ENCODE measurements at regions not wholly inside any gene's neighbourhood (a gene's known extent, or its start where the extent isn't known, plus 50 kb on each side); places are given as distances from the start of the nearest gene placed in this dataset.

DNA sequence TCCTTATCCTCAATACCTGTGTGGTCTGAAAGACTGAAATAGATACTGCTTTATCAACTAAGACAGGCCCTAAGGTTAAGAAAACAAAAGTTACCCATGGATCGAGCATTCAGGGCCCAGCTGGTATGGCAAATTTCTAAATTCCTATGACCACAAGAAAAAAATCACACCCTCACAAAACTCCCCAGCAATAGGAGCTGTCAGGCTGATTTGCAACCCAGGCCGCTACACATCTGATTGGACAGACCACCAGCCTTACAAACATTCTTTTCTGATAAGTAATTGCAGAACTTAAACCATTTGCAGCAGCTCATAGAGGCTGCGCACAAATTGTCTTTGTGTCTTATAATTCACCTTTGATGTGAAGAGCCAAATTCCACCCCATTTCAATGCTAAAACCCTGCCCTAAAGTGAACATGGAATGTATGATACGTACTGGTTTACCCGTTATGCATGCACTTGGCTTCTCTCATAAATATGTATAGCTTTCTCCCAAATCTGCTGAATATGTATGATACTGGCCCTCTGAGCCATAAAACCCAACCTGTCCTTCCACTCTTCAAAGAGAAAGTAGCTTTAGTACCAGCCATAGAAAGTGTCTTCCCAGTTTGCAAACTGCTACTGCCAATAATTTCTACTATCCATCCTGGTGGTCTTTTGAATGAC is 842.5 kb downstream of the GRID1 start:
- no peak for DNase-seq

DNA sequence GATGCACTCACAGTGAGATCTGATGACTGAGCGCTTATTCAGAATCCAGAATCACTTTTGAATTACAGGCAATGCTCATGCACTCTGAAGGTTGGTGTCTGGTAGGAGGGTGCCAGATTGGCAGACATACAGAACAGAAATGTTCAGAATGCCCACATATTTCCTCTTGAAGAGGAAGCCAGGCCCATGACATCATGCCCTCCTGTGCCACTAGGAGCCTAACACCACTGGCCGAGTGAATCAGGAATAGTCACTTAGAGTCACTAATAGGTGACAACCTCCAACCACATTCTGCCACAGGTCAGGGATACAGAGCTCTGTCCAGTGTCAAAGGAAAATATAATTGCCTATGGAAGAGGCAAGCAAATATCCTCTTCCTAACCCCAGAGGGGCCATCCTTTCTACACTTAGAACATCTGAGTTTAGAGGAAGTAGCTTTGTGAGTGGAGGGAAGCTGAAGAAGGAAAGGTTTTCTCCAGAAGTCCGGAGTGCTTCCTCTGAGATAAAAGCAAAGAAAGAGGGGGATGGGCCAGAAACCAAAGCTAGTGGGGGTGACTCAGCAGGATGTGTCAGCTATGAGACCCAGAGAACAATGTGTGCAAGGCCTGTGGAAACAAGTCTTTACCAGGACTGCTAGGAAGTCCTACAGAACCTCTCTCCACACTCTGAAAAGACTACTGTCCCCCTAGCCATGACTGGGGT is 838.8 kb downstream of the GRID1 start:
- no peak for DNase-seq

DNA sequence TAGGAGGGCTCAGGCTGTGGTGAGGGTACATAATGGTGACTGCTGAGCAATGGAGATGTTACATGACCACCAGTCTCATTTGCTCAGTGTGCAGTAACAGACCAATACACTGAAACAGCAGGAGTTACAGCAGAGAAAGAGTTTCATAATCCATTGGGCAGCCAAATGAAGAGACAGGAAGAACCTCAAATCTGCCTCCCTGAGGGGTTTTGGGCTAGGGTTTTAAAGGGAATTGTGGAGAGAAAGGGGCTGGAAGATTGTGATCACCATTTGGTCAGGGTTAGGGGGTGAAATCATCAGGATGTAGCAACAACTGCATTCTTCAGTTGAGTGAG is 838.3 kb downstream of the GRID1 start:
- no peak for DNase-seq

DNA sequence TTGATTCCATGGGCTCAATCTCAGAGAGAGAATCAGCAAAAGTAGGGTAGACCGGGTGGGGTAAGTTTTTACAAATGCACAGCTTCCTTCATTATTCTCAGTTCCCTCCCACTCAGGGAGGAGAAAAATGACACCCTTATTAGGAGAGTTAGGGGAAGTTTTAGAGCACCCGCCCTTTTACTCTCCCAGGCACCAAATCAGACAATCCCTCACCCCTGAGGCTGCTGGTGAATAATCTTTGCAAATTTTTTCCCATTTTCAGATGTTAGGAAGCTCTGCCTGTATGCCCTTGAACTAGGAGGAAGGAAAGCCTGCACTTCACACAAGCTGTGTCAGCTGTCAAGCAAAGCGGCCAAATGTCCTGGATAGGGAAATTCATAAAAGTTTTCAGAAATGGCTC is 834.9 kb downstream of the GRID1 start:
- no peak for DNase-seq

DNA sequence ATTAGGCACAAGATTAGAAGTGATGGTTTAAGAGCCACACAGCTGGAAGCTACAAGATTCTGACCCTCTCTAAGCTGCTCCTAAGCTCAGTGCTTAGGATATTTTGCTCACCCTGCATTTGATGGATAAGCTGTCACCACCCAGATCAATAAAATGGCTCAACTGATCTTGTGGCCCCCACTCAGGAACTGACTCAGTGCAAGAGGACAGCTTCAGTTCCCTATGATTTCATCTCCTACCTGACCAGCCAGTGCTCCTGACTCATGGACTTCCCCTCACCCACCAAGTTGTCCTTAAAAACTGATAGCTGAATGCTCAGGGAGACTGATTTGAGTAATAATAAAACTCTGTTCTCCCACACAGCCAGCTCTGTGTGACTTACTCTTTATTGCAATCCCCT is 833.8 kb downstream of the GRID1 start:
- no peak for DNase-seq

DNA sequence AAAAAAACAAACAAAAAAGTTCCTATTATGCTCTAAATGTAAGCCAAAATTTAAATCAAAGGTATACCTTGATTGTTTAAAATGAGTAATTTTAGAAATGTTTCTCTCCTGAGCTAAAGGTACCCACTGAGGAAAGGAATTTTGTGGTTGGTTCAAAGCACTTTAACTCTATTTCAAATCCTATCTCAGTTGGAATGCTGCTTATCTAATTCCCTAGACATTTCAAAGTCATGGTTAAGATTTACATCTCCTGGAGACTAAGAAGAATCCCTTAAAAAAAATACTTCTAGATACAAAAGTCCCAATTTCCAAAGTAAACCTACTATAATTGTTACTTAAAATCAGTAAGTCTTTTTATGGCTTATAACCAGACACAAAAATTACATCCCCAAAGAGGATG is 830.7 kb downstream of the GRID1 start:
- no peak for DNase-seq

DNA sequence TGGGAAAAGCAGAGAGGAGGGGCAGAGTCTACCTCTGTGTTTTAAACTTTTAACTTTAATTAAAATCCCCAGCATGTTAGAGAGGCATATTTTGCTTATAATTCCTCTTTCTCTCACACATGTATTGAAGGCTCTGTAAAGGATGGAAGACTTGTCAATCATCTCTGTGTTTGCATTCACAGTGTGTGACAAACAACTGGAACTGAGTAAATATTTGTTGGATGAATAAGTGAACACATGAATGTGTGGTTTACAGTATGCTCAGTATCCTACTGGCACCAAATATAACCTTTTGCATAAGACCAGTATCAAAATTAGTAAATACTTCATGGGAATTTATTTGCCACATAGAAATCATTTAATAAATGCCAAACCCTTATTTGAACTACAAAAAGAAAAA is 829.0 kb downstream of the GRID1 start:
- DNase-seq: no peak

DNA sequence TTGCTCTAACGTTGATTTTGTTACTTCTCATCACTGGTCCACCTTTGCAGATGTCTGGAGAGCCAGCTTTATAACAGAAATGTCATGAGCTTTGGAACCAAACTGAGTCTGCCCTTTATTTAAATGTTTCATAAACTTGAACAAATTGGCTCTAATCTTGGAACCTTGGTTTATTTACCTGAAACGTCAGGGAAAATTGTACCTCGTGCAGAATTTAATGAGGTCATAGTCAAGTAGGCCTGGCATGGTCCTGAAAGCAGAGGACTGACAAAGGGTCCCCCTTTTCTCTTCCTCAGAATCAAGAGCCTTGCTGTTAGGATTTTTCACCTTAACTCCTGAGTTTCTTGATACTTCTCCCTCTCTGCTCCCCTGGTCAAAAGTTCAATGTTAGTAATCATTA is 828.0 kb downstream of the GRID1 start:
- no peak for DNase-seq

DNA sequence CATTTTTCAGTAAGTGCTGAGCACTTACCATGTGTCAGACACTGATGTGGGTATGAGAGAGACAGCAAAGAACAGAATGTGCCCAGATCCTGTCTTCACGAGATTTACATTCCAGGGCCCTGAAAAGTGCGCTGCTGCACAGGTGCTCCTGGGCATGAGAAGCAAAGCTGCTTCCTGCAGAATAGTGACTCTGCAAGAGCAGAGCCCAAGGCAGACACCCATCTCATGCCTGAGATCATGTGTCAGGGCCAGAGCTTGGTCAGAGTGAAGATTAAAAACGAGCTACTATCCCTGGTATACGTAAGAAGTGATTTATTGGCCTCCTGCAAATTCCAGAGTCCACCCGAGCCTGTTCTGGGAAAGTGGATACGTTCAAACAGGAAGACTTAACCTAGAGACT is 824.4 kb downstream of the GRID1 start:
- no peak for DNase-seq

DNA sequence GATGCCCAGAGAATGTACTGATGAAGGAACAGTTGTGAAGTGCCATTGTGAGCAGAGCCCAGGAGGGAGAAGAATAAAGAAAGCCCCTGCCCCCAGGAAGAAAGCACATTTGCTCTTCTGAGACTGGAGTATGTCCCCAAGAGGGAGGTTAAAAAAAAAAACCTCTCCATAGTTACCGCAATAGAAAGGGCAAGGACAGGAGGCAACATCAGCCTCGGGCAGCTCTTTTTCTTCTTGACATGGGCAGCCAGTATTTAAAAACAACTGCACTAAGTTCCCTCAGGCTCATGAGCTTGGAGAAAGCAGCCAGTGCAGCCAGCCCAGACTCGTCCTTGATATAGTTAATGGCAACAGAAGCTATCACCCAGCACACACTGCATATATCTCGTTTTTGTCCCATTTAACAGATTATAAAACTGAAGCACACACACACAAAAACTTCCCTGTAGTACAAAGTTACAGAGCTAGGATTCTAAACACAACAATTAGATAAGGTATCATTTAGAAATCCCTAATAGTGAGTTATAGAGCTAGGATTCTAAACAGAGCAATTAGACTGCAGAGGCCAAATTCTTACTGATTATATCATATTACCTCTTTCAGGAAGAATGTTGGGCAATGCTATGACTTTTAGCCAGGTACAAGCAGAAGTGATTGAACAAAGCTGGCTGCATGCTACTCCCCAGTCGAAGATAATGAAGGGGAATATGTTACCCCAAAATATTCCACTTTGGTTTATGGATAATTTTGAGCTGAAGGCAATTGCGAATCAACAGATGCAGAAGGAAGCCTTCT is 823.5 kb downstream of the GRID1 start:
- DNase-seq: no peak

DNA sequence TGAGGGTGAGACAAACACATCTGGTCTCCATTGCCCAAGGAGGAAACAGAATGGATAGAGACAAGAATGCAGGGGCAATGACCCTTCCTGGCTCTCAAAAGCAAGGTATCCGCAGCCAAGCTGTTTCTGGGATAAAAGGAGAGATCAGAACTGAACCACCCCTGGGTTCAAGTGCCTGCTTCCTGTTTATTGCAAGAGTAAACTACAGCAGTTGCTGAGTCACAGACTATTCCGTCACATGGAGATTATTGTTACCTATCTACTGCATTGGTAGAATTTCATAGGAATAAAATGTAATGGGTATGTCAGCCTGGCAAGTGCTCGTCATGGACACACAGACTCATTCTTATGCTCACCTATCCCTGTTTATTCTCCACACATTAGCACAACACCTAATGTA is 821.6 kb downstream of the GRID1 start:
- no peak for DNase-seq

DNA sequence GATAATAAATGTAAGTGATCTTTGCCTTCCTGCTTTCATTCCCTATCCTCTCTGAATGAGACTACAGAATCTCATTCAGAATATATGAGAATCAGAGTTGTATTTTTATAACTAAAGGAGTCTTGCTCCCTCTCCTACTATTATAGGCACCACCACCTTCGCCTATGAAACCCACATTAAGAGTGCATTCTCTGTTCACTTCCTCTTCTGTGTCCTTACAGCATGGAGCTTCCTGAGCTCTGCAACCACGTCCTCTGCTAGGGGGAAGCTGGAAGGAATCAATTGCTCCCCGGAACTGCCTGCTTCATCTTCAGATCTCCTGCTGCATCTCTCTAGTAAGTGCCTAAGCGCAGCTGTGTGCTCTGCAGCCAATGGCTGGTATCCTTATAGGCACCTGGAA is 820.7 kb downstream of the GRID1 start:
- no peak for DNase-seq

DNA sequence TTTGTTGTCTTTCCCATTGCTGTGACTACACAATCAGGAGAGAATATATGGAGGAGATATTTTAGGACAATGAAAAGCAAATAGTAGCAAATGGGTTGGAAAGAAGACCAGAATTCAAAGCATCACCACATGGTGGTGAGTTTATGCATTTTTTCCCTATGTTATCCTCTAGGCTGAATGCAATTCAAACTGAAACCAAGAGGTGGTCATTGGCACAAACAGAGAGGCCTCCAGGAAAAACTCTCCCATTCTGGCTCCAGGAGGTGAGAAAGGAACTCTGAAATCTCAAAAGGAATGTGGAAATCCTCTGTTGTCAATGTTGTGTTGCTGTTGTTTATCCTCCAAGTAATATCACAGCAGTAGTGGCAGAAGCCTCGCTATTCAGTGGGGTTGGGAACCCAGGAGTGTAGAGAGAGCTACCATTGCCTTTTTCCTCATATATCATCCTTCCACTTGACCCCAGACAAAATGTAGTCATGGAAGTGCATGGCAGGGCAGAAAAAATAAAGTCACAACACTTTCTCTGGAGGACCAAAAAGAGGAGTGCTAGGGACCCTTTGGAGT is 819.1 kb downstream of the GRID1 start:
- no peak for DNase-seq

DNA sequence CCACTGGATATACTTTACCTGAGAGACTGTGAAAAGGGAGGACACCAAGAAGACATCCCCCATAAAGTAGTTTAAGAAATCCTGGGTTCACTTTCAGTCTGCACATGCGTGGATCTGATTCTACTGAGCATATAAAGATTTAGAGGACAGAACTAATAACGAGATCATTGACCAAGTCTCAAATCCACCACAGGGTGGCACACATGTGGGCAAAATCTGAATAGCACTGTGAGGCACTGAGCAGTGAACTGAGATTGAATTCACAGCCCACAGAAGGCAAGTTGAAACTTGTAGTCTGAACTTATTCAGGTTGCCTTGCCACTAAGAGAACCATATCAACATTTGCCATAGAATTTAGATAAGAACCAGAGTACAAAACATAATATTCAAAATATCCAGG is 818.6 kb downstream of the GRID1 start:
- DNase-seq: peak; percentile 39

All from NCI-H2227 treated with DMSO at 0.1 percent for 48 hours (cell line).